ENCODE measurements at regions not wholly inside any gene's neighbourhood (a gene's known extent, or its start where the extent isn't known, plus 50 kb on each side); places are given as distances from the start of the nearest gene placed in this dataset.
"Not testable (repeated sequence)": the region's sequence is repeated elsewhere in the genome, so short reads cannot be mapped to it uniquely, and the experiment has no call there.

GRCh38 chr1:222470252-222470805 is 77.6 kb downstream of the HHIPL2 start:
- TF ChIP-seq, protein P1, sequence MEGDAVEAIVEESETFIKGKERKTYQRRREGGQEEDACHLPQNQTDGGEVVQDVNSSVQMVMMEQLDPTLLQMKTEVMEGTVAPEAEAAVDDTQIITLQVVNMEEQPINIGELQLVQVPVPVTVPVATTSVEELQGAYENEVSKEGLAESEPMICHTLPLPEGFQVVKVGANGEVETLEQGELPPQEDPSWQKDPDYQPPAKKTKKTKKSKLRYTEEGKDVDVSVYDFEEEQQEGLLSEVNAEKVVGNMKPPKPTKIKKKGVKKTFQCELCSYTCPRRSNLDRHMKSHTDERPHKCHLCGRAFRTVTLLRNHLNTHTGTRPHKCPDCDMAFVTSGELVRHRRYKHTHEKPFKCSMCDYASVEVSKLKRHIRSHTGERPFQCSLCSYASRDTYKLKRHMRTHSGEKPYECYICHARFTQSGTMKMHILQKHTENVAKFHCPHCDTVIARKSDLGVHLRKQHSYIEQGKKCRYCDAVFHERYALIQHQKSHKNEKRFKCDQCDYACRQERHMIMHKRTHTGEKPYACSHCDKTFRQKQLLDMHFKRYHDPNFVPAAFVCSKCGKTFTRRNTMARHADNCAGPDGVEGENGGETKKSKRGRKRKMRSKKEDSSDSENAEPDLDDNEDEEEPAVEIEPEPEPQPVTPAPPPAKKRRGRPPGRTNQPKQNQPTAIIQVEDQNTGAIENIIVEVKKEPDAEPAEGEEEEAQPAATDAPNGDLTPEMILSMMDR (IDR thresholded peaks at IDR 0.05), result not testable (repeated sequence)
- not testable (repeated sequence) for TF ChIP-seq POLR2A, POLR2AphosphoS5 (IDR thresholded peaks at IDR 0.05)

Measured in stomach (tissue), 4 donors.